B cell (primary cell): ENCODE measurements at regions not wholly inside any gene's neighbourhood (a gene's known extent, or its start where the extent isn't known, plus 50 kb on each side); places are given as distances from the start of the nearest gene placed in this dataset.

Source experiments
- EZH2 ChIP-seq: IDR thresholded peaks from 2 replicates; pipeline ENCODE4 v1.6.1; 2012; ENCODE audit warnings: borderline replicate concordance, low read depth, mild to moderate bottlenecking, moderate library complexity, low read length; ENCODE audit not compliant: insufficient read depth, poor library complexity, severe bottlenecking
- TF ChIP-seq, protein P1 (sequence below): fragments of 200-600 bp; IDR thresholded peaks from one replicate; pipeline ENCODE4 v1.8.0; 2022; ENCODE audit warnings: antibody characterized with exemption, mild to moderate bottlenecking

DNA sequence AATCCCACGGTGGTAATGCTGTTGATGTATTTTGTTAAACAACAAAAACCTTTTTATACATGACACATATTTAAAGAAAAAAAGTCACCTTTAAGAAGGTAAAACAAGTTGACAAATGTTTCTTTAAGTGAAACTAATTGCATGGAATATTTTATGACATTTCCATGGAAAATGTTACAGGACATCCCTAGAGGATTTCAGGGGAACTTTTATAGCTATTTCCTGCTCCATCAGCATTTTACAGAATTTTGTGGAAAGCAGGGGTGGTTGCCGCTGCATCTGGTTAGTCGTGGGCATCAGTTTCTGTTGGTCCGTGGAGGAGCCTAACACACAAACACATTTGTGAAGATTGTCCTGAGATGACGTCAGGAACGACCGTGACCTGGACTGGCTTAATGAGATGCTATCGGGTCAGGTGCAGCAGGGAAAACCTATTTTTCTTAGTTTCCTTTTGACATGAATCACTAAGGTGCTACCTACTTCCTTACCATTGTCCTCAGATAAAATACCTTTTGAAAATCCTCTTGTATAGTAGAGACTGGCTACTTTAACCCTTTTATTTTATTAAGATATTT is 305.1 kb downstream of the MAP2K6 start:
- TF ChIP-seq, protein P1, sequence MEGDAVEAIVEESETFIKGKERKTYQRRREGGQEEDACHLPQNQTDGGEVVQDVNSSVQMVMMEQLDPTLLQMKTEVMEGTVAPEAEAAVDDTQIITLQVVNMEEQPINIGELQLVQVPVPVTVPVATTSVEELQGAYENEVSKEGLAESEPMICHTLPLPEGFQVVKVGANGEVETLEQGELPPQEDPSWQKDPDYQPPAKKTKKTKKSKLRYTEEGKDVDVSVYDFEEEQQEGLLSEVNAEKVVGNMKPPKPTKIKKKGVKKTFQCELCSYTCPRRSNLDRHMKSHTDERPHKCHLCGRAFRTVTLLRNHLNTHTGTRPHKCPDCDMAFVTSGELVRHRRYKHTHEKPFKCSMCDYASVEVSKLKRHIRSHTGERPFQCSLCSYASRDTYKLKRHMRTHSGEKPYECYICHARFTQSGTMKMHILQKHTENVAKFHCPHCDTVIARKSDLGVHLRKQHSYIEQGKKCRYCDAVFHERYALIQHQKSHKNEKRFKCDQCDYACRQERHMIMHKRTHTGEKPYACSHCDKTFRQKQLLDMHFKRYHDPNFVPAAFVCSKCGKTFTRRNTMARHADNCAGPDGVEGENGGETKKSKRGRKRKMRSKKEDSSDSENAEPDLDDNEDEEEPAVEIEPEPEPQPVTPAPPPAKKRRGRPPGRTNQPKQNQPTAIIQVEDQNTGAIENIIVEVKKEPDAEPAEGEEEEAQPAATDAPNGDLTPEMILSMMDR = no peak
- TF ChIP-seq EZH2 = no peak
